ENCODE measurements at regions not wholly inside any gene's neighbourhood (a gene's known extent, or its start where the extent isn't known, plus 50 kb on each side); places are given as distances from the start of the nearest gene placed in this dataset.

DNA sequence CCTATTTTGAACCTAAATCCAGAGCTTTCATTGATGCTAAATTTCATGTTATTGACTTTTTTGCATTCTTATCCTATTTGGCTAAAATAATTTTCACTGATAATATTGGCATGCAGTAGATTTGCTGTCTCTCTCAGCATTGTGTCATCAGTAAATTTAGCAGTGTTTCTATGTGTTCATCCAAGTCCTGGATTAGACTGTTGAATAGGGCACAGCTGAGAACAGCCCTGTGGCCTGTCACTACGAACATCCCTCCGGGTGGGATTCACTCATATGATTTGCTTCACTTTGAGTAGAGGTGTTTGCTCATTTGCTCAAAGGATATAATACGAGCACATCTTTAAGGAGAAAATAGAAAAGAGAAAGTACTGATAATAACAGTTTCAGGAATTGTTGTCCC, 101.5 kb downstream of the HSPH1 start:
- no peak for TF ChIP-seq NFIC (IDR thresholded peaks at IDR 0.05)
- TF ChIP-seq, protein P1, sequence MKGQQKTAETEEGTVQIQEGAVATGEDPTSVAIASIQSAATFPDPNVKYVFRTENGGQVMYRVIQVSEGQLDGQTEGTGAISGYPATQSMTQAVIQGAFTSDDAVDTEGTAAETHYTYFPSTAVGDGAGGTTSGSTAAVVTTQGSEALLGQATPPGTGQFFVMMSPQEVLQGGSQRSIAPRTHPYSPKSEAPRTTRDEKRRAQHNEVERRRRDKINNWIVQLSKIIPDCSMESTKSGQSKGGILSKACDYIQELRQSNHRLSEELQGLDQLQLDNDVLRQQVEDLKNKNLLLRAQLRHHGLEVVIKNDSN (IDR thresholded peaks at IDR 0.05), result no peak
- no peak for TF ChIP-seq FOXM1 (IDR thresholded peaks at IDR 0.05; ENCODE audit: borderline replicate concordance, low read depth)
- TF ChIP-seq CEBPB (IDR thresholded peaks at IDR 0.05), result no peak
- TF ChIP-seq RAD21 (IDR thresholded peaks at IDR 0.05; ENCODE audit: low read depth), result no peak
- TF ChIP-seq EGR1 (IDR thresholded peaks at IDR 0.05), result no peak
- TF ChIP-seq YY1 (IDR thresholded peaks at IDR 0.05; ENCODE audit: low read depth), result no peak
- TF ChIP-seq, protein P2, sequence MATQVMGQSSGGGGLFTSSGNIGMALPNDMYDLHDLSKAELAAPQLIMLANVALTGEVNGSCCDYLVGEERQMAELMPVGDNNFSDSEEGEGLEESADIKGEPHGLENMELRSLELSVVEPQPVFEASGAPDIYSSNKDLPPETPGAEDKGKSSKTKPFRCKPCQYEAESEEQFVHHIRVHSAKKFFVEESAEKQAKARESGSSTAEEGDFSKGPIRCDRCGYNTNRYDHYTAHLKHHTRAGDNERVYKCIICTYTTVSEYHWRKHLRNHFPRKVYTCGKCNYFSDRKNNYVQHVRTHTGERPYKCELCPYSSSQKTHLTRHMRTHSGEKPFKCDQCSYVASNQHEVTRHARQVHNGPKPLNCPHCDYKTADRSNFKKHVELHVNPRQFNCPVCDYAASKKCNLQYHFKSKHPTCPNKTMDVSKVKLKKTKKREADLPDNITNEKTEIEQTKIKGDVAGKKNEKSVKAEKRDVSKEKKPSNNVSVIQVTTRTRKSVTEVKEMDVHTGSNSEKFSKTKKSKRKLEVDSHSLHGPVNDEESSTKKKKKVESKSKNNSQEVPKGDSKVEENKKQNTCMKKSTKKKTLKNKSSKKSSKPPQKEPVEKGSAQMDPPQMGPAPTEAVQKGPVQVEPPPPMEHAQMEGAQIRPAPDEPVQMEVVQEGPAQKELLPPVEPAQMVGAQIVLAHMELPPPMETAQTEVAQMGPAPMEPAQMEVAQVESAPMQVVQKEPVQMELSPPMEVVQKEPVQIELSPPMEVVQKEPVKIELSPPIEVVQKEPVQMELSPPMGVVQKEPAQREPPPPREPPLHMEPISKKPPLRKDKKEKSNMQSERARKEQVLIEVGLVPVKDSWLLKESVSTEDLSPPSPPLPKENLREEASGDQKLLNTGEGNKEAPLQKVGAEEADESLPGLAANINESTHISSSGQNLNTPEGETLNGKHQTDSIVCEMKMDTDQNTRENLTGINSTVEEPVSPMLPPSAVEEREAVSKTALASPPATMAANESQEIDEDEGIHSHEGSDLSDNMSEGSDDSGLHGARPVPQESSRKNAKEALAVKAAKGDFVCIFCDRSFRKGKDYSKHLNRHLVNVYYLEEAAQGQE (IDR thresholded peaks at IDR 0.05; ENCODE audit: low read depth), result no peak
- TF ChIP-seq EP300 (IDR thresholded peaks at IDR 0.05; ENCODE audit: borderline replicate concordance), result no peak
- no peak for TF ChIP-seq TEAD4 (IDR thresholded peaks at IDR 0.05)
- no peak for TF ChIP-seq TAF1 (IDR thresholded peaks at IDR 0.05; ENCODE audit: low read depth)
- TF ChIP-seq, protein P3, sequence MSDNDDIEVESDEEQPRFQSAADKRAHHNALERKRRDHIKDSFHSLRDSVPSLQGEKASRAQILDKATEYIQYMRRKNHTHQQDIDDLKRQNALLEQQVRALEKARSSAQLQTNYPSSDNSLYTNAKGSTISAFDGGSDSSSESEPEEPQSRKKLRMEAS (IDR thresholded peaks at IDR 0.05), result no peak
- no peak for TF ChIP-seq TCF12 (IDR thresholded peaks at IDR 0.05; ENCODE audit: low read depth)
- no peak for TF ChIP-seq ZBTB7A (IDR thresholded peaks at IDR 0.05; ENCODE audit: low read depth)
- no peak for TF ChIP-seq CREB1 (IDR thresholded peaks at IDR 0.05; ENCODE audit: low read depth)

DNA sequence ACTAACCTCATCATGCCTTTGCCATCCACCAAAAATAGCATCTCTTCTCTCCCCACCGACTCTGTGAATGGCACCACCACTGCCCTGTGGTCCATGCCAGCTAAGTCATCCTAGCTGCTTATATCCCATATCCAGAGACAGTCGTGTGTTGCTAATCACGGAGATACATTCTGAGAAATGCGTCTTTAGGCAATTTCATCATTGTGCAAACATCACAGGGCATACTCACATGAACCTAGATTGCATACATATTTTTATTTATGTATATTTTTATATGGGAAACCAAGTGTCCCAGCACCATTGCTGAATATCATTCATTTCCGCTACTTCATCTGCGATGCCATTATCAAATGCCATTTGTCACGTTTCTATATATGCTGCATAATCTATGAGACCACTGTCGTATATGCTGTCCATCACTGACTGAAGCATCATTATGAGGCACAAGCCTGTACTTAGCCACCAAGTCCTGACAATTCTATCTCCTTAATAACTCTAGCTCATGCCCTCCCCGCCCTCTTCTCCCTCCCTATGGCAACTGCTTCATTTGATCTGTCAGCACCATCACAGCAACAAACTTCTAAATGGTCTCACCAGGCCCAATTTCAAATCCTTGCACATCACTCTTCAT, 104.2 kb downstream of the HSPH1 start:
- no peak for TF ChIP-seq TAF1 (IDR thresholded peaks at IDR 0.05; ENCODE audit: low read depth)
- TF ChIP-seq RAD21 (IDR thresholded peaks at IDR 0.05; ENCODE audit: low read depth), result no peak
- TF ChIP-seq, protein P2 (IDR thresholded peaks at IDR 0.05; ENCODE audit: low read depth), result no peak
- no peak for TF ChIP-seq CEBPB (IDR thresholded peaks at IDR 0.05)
- TF ChIP-seq TCF12 (IDR thresholded peaks at IDR 0.05; ENCODE audit: low read depth), result no peak
- TF ChIP-seq EGR1 (IDR thresholded peaks at IDR 0.05), result no peak

DNA sequence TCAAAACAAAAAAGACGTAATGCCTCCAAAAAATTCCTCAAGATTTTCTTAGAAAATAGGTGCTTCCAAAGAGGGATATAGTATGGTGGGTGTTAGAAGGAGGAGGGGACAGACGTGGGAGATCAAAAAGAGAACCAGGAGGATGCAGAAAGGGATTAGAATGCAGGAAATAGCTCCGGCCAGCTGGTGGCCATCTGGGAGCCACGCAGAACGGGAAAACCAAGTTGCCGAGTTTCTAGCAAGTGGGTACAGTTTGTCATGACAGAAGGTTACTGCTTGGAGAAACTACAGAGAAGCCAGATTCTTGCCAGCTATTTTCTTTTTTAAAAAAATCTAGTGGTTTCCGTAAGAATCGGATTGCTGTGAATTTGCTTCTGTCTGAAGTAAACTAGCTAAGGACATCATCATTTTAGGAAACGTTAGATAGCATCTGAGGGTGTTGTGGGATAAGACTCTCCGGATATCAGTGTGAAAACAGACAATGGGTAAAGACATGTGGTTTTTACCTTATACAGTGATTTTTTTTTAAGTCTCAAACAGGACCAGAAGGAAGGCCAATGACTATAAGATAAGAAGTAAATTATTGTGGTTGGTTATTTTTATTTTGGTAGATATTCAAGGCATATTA, 104.9 kb downstream of the HSPH1 start:
- TF ChIP-seq TCF12 (IDR thresholded peaks at IDR 0.05; ENCODE audit: low read depth) (no peak), CEBPB (IDR thresholded peaks at IDR 0.05) (no peak), ZBTB7A (IDR thresholded peaks at IDR 0.05; ENCODE audit: low read depth) (no peak), RAD21 (IDR thresholded peaks at IDR 0.05; ENCODE audit: low read depth) (no peak), TAF1 (IDR thresholded peaks at IDR 0.05; ENCODE audit: low read depth) (no peak), EGR1 (IDR thresholded peaks at IDR 0.05) (no peak), YY1 (IDR thresholded peaks at IDR 0.05; ENCODE audit: low read depth) (no peak), NFIC (IDR thresholded peaks at IDR 0.05) (no peak), TEAD4 (IDR thresholded peaks at IDR 0.05) (no peak), CREB1 (IDR thresholded peaks at IDR 0.05; ENCODE audit: low read depth) (no peak), FOXM1 (IDR thresholded peaks at IDR 0.05; ENCODE audit: borderline replicate concordance, low read depth) (no peak), EP300 (IDR thresholded peaks at IDR 0.05; ENCODE audit: borderline replicate concordance) (no peak)
- TF ChIP-seq, protein P3 (IDR thresholded peaks at IDR 0.05), result no peak
- TF ChIP-seq, protein P2 (IDR thresholded peaks at IDR 0.05; ENCODE audit: low read depth), result no peak
- TF ChIP-seq, protein P1 (IDR thresholded peaks at IDR 0.05), result no peak

DNA sequence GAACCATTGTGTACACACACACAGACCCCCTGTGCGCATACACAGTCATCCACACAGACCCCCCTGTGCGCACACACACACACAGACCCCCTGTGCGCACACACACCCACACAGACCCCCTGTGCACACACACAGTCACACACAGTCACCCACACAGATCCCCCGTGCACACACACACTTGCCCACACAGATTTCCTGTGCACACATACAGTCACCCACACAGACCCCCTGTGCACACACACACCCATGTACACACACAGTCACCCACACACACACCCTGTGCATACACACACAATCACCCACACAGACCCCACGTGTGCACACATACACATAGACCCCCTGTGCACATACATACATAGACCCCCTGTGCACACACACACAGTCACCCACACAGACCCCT, 106.1 kb downstream of the HSPH1 start:
- TF ChIP-seq, protein P3 (IDR thresholded peaks at IDR 0.05), result no peak
- TF ChIP-seq CEBPB (IDR thresholded peaks at IDR 0.05) (no peak), TEAD4 (IDR thresholded peaks at IDR 0.05) (no peak), TAF1 (IDR thresholded peaks at IDR 0.05; ENCODE audit: low read depth) (no peak), NFIC (IDR thresholded peaks at IDR 0.05) (no peak), ZBTB7A (IDR thresholded peaks at IDR 0.05; ENCODE audit: low read depth) (no peak), TCF12 (IDR thresholded peaks at IDR 0.05; ENCODE audit: low read depth) (no peak), EGR1 (IDR thresholded peaks at IDR 0.05) (no peak)
- TF ChIP-seq, protein P1 (IDR thresholded peaks at IDR 0.05), result no peak
